Sciatic nerve (tissue), 2 donors: ENCODE measurements at regions not wholly inside any gene's neighbourhood (a gene's known extent, or its start where the extent isn't known, plus 50 kb on each side); places are given as distances from the start of the nearest gene placed in this dataset.

Experiments used
- ATAC-seq: fragments of 200-7000 bp; cut with Tn5 transposase; one replicate; pipeline ENCODE4 v1.9.1; 2020; ENCODE audit warnings: mild to moderate bottlenecking, moderate library complexity
- DNase-seq: peaks from one replicate; pipeline ENCODE4 v3.0.0-alpha.2; 2020; ENCODE audit warnings: low spot score
- intact Hi-C: fragments of 100-400 bp; cut with DNase I; formaldehyde crosslinking; loops from one replicate; pipeline ENCODE4 v1.14.2; 2022
- donor health status: DM: no; HTN: no; CAD: no.
- donor health status: DM: no; HTN: no; CAD: no.

DNA sequence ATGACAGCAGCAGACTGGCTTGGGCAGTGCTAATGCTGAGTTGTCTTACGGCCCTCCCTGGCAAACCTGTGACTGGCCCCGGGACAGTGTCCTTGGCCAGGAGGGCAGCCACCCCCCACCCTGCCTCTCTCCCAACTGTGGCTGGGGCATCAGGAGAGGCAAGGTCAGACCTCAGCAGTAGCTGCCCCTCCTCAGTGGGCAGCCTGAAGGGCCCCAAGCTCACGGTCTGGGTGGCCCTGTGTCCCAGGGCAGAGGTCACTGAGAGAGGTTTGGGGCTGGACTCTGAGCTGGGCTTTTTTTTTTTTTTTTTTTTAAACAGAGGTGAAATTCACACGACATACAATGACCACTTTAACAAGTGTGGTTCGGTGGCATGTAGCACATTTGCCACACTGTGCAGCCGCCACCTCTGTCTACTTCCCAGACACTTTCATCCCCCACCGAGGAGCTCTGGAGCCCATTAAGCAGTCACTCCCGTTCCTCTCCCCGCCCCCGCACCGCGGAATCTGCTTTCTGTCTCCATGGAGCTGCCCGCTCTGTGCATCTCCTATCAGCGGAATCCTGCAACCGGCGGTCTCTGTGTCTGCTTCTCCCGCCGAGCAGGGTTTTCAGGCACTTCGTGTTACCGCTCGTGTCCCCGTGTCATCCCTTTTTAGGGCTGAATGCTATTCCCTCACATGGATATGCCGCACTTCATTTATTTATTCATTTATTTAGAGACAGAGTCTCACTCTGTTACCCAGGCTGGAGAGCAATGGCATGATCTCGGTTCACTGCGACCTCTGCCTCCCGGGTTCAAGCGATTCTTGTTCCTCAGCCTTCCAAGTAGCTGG is 67.9 kb upstream of the GATA5 start:
- ATAC-seq (no peak), DNase-seq (no peak)
- intact Hi-C loops: no loop called here

DNA sequence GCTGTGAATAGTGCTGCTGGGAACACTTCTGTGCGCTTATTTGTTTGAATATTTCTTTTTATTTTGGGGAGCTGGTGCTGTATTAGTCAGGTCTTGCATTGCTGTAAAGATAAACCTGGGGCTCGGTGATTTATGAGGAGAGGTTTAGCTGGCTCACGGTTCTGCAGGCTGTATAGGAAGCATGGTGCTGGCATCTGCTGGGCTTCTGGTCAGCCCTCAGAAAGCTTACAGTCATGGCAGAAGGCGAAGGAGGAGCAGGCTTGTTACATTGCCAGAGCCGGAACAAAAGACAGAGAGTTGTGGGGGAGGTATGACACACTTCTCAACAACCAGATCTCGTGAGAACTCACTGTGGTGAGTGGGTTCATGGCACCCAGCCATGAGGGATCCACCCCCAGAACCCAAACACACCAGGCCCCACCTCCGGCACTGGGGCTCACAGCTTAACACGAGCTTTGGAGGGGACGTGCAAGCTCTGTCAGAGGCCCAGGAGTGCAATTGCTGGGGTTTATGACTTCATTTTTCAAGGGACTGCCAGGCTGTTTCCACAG is 68.8 kb upstream of the GATA5 start:
- ATAC-seq (no peak), DNase-seq (no peak)
- intact Hi-C loops: no loop called here

DNA sequence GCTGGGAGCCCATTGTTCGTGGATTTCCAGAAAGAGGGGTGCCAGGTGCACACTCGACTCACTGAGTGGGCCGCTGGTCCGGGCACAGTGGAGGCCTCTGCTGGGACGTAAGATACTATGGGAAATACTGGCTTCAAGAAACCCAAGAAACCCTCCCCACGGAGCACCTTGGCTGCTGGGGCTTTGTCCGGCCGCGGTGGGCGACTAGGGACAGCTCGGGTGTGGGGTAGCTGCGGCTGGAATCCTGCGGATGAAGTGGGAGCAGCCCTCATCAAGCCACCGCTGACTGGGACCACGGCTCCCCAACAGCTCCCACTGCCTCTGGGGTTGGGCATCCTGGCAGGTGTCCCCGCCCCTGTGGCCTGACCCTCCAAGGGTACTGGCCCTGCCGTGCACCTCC is 69.5 kb upstream of the GATA5 start:
- ATAC-seq: no peak
- intact Hi-C loops: no loop called here
- DNase-seq: no peak

DNA sequence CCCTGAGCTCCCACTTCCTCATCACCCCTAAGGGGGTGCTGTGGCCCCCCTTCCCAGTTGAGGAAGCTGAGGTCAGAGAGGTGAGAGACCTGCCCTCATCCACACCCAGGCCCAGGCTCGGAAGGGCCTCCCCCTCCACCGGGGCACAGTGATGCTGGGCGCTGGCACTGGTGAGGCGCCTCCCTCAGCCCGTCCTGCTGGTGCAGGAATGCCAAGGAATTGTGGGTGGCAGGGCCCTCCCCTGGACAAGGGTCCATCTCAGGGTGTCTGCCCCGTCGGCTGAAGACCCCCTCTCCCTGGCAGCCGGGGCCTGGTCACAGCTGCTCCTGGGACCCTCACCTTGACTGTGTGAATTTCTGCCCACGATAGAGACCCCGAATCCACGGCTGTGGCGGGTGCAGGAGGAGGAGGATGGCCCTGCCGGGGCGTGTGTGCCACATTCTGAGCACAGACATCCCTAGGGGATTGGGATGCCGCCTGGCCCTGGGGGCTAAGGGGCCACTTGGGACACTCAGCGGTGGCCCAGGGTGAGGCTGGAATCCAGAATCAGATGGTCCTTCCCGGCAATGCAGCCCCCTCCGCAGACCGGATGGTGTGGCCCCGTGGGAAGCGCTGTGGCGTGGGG is 70.2 kb upstream of the GATA5 start:
- ATAC-seq (no peak), DNase-seq (no peak)
- intact Hi-C loops: no loop called here

DNA sequence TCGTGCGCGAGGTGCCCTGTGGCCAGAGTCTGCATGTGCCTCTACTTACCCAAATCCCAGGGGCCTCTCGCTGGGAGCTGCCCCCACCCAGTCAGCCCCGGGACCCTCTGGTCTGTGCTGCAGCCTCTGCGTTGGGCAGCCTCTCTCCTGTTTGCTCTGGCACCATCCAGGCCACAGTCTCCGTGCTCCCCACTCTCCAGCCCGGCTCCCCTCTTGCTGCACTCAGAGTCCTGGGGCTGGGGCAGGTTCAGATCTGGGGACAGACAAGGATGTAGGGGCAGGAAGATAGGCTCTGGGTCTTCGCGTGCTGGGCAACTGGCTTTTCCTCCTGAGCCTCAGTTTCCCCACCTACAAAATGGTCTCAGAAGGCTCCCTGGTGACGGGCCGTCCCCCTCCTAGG is 70.8 kb upstream of the GATA5 start:
- no peak for ATAC-seq
- intact Hi-C loops: no loop called here
- DNase-seq: no peak

GRCh38 chr20:62547364-62547763 is 71.6 kb upstream of the GATA5 start:
- ATAC-seq (no peak), DNase-seq (no peak)
- intact Hi-C loops: no loop called here

- no peak for ATAC-seq
- intact Hi-C loops: no loop called here
- DNase-seq: no peak
Measured at GRCh38 chr20:62548471-62548870, 72.7 kb upstream of the GATA5 start.

GRCh38 chr20:62549029-62549428 is 73.2 kb upstream of the GATA5 start:
- intact Hi-C loops: no loop called here
- DNase-seq (no peak), ATAC-seq (no peak)

DNA sequence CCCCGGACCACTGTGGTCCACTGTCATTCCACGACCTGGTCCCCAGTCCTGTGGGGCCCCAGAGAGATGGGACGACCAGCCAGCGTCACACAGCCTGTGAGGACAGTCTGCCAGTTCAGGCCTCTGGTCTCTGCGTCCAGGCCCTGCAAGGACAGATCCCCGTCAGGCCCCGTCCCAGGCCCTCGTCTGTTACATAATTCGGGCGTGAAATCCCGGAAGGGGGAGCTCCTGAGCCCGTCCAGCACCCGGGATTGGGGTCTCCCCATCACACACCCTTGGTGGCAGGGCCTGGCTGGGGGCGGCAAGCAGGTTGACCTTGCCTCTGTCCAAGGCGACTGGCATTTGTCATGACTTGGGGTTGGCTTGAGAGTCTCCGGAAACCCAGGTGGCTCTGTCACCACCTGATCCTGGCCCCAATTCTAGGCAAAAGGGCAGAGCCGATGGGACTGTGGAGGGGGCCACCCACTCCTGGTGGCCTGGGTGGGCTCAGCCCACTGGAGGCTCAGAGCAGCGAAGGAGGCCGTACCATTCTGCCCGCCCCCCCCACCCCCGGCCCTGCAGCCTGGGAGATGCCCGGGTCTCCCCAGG is 73.8 kb upstream of the GATA5 start:
- ATAC-seq: no peak
- intact Hi-C loops: no loop called here
- DNase-seq: no peak

DNA sequence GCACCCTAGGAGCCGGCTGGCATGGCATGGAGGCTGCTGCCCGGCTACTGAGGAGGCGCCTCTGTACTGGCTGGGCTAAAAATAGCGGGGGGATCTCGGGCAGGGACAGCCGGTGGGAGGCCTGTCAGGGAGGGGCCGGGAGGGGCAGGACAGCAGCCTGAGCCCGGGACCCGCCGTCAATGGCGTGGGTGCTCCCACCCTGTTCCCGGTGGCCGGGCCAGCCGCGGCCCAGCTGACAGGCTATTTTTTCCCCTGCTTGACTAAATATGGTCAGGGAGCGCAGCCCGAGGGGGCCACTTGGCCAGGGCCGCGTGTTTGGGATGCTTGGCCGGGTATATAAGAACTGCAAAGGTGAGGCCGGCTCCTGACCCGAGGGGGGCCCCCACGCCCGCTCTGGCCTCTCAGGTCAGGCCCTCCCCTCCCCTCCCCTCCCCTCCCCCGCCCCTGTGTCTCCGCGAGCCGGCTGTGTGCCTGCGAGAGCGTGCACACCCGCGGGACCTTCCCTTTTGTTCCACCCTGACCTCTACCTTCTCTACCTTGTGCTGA is 74.4 kb upstream of the GATA5 start:
- peak; percentile 67 for ATAC-seq
- intact Hi-C loops: no loop called here
- DNase-seq: no peak

GRCh38 chr20:62551407-62552323 is 75.9 kb upstream of the GATA5 start:
- intact Hi-C loops: no loop called here
- no peak for DNase-seq
- no peak for ATAC-seq

- intact Hi-C loops: no loop called here
- DNase-seq (no peak), ATAC-seq (no peak)
Measured at GRCh38 chr20:62552613-62553012, 76.8 kb upstream of the GATA5 start.

DNA sequence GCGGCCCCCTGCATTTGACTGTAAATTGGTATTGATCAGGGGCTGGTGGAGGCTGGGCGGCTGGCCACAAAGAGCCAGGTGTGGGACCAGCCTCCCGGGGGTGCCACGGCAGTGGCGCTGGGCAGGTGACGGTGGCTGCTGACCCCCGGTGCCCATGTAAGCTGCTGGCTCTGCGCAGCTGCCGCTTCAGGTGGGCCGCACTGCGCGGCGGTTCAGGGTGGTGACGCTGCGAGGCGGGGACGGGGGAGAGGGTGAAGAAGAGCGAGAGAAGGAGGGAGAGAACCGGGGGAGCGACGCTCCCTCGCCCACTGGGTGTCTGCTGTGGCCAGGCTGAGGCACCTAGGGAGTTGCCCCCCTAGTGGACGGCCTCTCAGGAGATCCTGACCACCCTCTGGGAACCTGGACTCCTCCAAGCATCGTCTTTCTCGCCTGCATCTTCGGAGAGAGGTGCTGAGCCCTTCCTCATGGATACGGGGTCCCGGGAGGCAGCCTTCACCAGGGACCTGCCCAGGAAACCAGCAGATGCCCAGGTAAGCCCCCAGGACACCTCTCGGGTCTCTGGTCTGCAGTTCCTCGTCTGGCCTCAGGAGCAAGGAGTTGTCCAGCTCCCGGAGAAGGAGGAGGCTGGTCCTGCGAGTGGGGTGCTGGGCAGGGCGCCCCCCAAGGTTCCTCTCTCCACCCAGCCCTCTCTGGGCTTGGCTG is 77.5 kb upstream of the GATA5 start:
- DNase-seq: no peak
- intact Hi-C loops: no loop called here
- ATAC-seq: no peak

- ATAC-seq: no peak
- intact Hi-C loops: no loop called here
- DNase-seq: no peak
Measured at GRCh38 chr20:62553838-62554161, 78.0 kb upstream of the GATA5 start.

GRCh38 chr20:62554214-62554897 is 78.6 kb upstream of the GATA5 start:
- no peak for DNase-seq
- ATAC-seq: no peak
- intact Hi-C loops: no loop called here

DNA sequence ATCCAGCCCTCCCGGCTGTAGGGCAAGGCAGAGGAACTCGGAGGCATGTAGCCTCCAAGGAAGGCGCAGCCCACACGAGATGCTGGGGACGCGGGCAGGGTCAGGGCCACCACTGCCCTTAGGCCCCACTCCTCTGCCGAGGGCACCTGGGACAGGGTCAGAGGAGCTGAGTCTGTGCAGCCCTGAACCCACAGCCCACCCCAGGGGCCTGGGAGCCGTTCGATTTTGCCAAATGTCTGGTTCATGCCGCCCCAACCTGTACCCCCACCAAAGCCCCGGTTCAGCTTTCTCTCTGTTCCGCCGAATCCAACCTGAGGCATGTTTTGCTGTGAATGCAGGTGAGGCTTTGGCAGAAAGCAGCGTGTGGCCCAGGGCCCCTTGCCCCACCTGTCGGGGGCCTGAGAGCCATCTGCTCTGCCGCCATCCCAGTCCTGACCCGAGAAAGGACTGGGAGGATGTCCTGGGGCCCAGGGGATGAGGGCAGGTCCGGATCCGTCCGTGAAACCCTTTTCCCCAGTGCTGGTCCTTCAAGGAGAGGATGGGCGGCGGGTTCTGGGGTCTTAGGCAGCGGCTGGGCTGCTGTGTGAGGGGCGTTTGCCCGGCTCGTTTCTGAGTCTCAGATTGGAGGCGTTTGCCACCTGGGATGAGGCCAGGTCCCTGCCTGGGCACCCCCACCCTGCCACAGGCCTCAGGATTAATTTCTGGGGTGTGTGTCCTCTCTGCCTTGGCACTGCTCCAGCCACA is 79.3 kb upstream of the GATA5 start:
- intact Hi-C loops: no loop called here
- ATAC-seq (no peak), DNase-seq (no peak)

GRCh38 chr20:62555642-62556420 is 80.0 kb upstream of the GATA5 start:
- intact Hi-C loops: no loop called here
- no peak for DNase-seq
- no peak for ATAC-seq
